Upper lobe of left lung (tissue), 4 donors: ENCODE measurements at regions not wholly inside any gene's neighbourhood (a gene's known extent, or its start where the extent isn't known, plus 50 kb on each side); places are given as distances from the start of the nearest gene placed in this dataset.

Experiments used
- CTCF ChIP-seq, 6 experiments: fragments of 450-650 bp in 4 of 6; fragments of 200-600 bp in 2 of 6; sonication (generic) in 2 of 6; IDR thresholded peaks; one replicate each; pipeline ENCODE4 v1.5.1; 2016 to 2019; ENCODE audit warnings: antibody characterized with exemption in 6 of 6
- POLR2A ChIP-seq, 4 donors: fragments of 450-650 bp; IDR thresholded peaks; one replicate each; pipeline ENCODE4 v1.5.1; 2016 to 2017; ENCODE audit warnings: antibody characterized with exemption in 4 of 4, mild to moderate bottlenecking in 2 of 4
- POLR2AphosphoS5 ChIP-seq, 2 donors: sonication (generic); formaldehyde crosslinking; IDR thresholded peaks; one replicate each; pipeline ENCODE4 v1.5.1; 2017; ENCODE audit warnings: antibody characterized with exemption in 2 of 2

DNA sequence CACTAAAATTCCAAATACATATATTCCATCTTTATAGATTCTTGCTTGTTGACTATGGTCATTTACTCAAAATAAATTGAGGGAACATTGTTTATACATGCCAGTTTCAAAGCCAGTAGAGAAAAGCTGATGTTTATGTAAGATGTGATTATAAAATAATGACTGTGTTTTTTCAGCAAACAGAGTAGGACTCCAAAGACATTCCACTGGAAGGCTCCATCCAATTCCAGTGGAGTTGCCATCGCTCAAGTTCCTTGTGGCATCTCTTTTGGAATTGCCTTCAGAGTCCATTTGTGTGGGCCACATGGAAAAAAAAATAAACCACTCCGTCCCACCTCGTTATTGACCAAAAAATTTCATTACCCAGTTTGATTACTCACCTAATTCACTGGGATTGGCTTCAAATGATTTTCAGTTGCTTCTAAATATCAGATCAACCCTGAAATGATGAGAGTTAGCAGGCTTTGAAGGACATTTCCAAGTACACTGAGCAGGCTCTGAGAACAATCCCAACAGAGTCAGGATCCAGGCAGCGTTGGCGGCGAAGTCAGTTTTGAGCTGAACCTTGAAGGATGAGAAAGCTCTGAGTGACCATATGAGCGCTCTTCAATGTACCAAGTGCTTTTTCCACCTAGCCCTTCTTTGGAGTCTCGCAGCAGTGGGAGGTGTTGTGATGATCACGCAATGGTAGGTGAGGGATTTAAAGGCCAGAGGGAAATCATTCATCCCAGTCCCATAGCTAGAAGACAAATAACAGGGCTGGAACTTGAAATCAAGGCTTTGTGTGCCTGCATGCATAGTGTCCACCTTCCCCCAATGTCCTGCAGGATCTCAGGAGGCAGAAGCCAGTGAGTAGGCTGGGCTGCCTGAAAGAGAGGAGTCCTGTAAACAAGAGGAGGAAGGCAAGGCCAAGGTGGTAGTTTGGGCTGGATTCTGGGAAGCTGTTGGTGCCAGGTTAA lies 281.7 kb downstream of the CDC5L start:
- TF ChIP-seq POLR2A (IDR thresholded peaks at IDR 0.05): no peak
- TF ChIP-seq CTCF (IDR thresholded peaks at IDR 0.05): no peak
- no peak for TF ChIP-seq POLR2AphosphoS5 (IDR thresholded peaks at IDR 0.05)
